ENCODE measurements at regions not wholly inside any gene's neighbourhood (a gene's known extent, or its start where the extent isn't known, plus 50 kb on each side); places are given as distances from the start of the nearest gene placed in this dataset.

DNA sequence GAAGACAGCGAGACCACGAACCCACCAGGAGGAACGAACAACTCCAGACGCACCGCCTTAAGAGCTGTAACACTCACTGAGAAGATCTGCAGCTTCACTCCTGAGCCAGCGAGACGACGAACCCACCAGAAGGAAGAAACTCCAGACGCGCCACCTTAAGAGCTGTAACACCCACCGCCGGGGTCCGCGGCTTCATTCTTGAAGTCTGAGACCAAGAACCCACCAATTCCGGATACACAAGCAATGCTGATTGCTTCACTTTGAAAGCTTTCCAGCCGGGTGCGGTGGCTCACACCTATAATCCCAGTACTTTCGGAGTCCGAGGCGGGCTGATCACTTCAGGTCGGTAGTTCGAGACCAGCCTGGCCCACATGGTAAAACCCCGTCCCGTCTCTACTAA is 177.2 kb upstream of the MYO3A start:
- H3K9me3 ChIP-seq = no peaks in the 10 kb centered on the region
- no peaks in the 10 kb centered on the region for H3K36me3 ChIP-seq
- no peak overlapping the region for H3K4me3 ChIP-seq (ENCODE audit: low read depth in 1 of 2, low read length in 1 of 2)
- H3K27ac ChIP-seq = no peak overlapping the region
- H3K27me3 ChIP-seq = no peaks in the 10 kb centered on the region
- TF ChIP-seq, protein P1, sequence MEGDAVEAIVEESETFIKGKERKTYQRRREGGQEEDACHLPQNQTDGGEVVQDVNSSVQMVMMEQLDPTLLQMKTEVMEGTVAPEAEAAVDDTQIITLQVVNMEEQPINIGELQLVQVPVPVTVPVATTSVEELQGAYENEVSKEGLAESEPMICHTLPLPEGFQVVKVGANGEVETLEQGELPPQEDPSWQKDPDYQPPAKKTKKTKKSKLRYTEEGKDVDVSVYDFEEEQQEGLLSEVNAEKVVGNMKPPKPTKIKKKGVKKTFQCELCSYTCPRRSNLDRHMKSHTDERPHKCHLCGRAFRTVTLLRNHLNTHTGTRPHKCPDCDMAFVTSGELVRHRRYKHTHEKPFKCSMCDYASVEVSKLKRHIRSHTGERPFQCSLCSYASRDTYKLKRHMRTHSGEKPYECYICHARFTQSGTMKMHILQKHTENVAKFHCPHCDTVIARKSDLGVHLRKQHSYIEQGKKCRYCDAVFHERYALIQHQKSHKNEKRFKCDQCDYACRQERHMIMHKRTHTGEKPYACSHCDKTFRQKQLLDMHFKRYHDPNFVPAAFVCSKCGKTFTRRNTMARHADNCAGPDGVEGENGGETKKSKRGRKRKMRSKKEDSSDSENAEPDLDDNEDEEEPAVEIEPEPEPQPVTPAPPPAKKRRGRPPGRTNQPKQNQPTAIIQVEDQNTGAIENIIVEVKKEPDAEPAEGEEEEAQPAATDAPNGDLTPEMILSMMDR (IDR thresholded peaks at IDR 0.05) = no peak
- peaks cover 3% of the 10 kb centered on the region in 2 experiments for H3K4me1 ChIP-seq (ENCODE audit: control insufficient read depth in 1 of 2, insufficient read depth in 1 of 2, low read depth in 1 of 2, low read length in 1 of 2)

DNA sequence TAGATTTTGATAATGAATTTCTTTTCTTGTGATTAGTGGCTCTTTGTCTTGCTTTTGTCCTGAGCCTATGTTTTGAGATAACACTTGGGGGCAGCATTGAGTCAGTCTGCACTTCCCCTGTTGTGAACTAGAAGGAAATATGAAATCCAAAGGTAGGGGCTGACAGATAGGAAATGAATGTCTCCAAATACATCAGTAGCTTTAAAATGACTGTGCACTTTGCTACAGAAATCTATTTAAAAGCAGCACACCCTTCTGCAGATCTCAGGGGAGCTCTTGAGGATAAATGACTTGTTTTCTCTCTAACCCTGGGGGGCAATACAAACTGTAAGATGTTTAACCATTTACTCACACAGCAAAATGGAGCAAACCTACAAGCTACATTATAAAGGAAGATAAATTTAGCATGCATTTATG is 176.0 kb upstream of the MYO3A start:
- Histone ChIP-seq H3K9me3 (no peaks in the 10 kb centered on the region), H3K36me3 (no peaks in the 10 kb centered on the region), H3K4me1 (ENCODE audit: control insufficient read depth in 1 of 2, insufficient read depth in 1 of 2, low read depth in 1 of 2, low read length in 1 of 2) (peaks cover 3% of the 10 kb centered on the region in 2 experiments), H3K27ac (no peak overlapping the region), H3K27me3 (no peaks in the 10 kb centered on the region), H3K4me3 (ENCODE audit: low read depth in 1 of 2, low read length in 1 of 2) (no peak overlapping the region)
- TF ChIP-seq, protein P1 (IDR thresholded peaks at IDR 0.05) = no peak

DNA sequence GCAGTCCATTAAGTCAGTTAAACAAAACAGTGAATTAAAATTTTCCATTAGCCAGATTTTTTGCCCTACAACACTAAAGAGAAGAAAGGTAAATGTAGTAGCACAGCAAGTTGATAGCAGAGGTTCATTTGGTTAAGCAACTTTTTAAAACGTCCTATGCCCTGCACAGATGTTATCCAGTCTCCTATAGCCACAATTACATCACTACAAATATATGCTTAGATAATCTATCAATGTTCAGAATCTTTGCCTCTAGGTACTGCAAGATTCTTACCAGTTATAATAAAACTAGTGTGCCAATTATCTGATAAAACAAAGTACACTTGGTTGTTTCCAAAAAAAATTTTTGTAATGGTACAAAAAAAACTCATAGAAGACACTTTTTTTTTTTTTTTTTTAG is 175.5 kb upstream of the MYO3A start:
- no peak overlapping the region for H3K27ac ChIP-seq
- peaks cover 3% of the 10 kb centered on the region in 2 experiments for H3K4me1 ChIP-seq (ENCODE audit: control insufficient read depth in 1 of 2, insufficient read depth in 1 of 2, low read depth in 1 of 2, low read length in 1 of 2)
- H3K4me3 ChIP-seq (ENCODE audit: low read depth in 1 of 2, low read length in 1 of 2) = no peak overlapping the region
- TF ChIP-seq, protein P1 (IDR thresholded peaks at IDR 0.05) = no peak
- H3K27me3 ChIP-seq = no peaks in the 10 kb centered on the region
- no peaks in the 10 kb centered on the region for H3K36me3 ChIP-seq
- no peaks in the 10 kb centered on the region for H3K9me3 ChIP-seq

DNA sequence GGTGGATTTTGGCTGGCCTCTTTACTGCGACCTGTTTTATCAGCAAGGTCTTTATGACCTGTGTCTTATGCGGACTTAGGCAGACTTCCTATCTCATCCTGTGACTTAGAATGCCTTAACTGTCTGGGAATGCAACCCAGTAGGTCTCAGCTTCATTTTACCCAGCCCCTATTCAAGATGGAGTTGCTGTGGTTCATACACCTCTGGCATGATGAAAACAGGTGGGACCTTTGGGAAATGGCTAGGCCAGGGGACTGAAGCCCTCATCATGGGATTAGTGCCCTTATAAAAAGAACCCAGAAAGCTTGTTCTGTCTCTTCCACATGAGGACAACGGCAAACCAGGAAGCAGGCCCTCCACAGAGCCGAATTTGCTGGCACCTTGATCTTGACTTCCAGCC is 172.1 kb upstream of the MYO3A start:
- H3K27me3 ChIP-seq = peaks cover 18% of the 10 kb centered on the region
- TF ChIP-seq, protein P1 (IDR thresholded peaks at IDR 0.05) = no peak

DNA sequence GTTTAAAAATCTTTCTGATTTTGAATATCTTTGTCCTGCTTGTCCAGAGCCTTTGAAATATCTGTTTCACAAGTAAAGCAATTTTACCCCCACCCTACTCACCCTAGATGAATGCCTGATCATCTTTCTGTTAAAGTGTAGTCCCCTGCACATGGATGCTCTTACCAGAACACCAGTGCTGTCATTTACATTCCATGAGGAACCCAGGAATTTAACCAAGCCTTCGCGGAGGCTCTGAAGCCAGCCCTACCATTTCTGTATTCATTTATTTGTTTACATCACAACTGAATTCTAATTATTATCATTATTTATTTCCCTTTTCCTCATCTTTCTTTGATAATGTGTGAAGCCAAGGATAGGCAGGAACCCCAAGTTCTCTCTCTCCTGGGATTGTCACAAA is 167.8 kb upstream of the MYO3A start:
- Histone ChIP-seq H3K4me3 (ENCODE audit: low read depth in 1 of 2, low read length in 1 of 2) (no peak overlapping the region), H3K9me3 (no peaks in the 10 kb centered on the region), H3K27ac (no peak overlapping the region), H3K36me3 (no peaks in the 10 kb centered on the region), H3K4me1 (ENCODE audit: control insufficient read depth in 1 of 2, insufficient read depth in 1 of 2, low read depth in 1 of 2, low read length in 1 of 2) (no peaks in the 10 kb centered on the region), H3K27me3 (peaks cover 33% of the 10 kb centered on the region)
- TF ChIP-seq, protein P1 (IDR thresholded peaks at IDR 0.05) = no peak

More for the DNA sequence above, 172.1 kb upstream of the MYO3A start:
- Histone ChIP-seq H3K27ac (no peak overlapping the region), H3K4me3 (ENCODE audit: low read depth in 1 of 2, low read length in 1 of 2) (no peak overlapping the region), H3K4me1 (ENCODE audit: control insufficient read depth in 1 of 2, insufficient read depth in 1 of 2, low read depth in 1 of 2, low read length in 1 of 2) (no peaks in the 10 kb centered on the region), H3K36me3 (no peaks in the 10 kb centered on the region), H3K9me3 (no peaks in the 10 kb centered on the region)

DNA sequence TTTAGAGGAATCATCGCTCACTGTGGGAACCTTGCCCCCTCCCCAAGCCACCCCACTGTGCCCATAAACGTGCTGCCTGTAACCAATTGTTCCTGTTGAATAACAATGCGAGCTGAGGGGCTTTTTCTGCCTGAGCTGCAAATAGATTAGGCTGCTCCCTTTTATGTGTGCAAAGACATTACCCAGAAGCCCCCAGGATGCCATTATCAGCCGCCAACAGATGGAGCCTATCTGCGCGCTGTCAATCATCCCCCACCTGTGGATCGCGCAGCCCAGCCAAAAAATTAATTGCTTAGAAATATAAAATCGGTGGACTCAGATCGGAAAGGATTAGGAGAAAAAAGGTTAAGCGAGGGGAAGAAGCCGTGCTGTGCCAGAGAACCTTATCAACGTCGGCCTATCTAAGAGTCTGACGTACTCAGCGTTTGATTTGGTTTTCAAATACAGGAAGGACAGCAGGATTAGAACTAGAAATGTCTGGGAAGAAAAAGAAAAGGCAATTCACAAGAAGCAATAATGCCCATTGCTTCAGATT is 167.3 kb upstream of the MYO3A start:
- no peaks in the 10 kb centered on the region for H3K36me3 ChIP-seq
- H3K9me3 ChIP-seq = no peaks in the 10 kb centered on the region
- H3K4me1 ChIP-seq (ENCODE audit: control insufficient read depth in 1 of 2, insufficient read depth in 1 of 2, low read depth in 1 of 2, low read length in 1 of 2) = no peaks in the 10 kb centered on the region
- no peak overlapping the region for H3K27ac ChIP-seq
- H3K27me3 ChIP-seq = peaks cover 33% of the 10 kb centered on the region
- TF ChIP-seq, protein P1 (IDR thresholded peaks at IDR 0.05) = no peak
- no peak overlapping the region for H3K4me3 ChIP-seq (ENCODE audit: low read depth in 1 of 2, low read length in 1 of 2)
